ENCODE measurements at regions not wholly inside any gene's neighbourhood (a gene's known extent, or its start where the extent isn't known, plus 50 kb on each side); places are given as distances from the start of the nearest gene placed in this dataset.

DNA sequence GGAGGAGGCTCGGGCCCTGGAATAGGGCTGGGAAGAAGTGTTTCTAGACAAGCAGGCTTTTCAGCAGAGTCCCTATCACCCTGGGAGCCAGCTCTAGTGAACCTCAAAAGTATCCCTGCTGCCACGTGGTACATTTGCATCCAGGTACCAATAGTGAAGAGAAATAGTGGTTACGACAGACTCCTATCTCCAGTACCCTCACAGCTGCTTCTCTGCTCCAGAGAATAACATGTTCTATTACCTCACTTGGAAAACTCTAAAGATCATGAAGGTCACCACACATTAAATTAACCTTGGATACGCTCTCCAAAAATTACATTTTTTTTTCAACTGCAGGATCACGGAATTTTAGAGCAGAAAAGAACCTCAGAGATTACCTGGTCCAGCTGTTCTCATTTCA lies 230.4 kb upstream of the PLD5 start:
- TF ChIP-seq, protein P1, sequence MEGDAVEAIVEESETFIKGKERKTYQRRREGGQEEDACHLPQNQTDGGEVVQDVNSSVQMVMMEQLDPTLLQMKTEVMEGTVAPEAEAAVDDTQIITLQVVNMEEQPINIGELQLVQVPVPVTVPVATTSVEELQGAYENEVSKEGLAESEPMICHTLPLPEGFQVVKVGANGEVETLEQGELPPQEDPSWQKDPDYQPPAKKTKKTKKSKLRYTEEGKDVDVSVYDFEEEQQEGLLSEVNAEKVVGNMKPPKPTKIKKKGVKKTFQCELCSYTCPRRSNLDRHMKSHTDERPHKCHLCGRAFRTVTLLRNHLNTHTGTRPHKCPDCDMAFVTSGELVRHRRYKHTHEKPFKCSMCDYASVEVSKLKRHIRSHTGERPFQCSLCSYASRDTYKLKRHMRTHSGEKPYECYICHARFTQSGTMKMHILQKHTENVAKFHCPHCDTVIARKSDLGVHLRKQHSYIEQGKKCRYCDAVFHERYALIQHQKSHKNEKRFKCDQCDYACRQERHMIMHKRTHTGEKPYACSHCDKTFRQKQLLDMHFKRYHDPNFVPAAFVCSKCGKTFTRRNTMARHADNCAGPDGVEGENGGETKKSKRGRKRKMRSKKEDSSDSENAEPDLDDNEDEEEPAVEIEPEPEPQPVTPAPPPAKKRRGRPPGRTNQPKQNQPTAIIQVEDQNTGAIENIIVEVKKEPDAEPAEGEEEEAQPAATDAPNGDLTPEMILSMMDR (conservative IDR thresholded peaks at IDR 0.05; ENCODE audit: low read length): no peak
- TF ChIP-seq EZH2phosphoT487 (IDR thresholded peaks at IDR 0.05; ENCODE audit: borderline replicate concordance, low read depth, low read length): no peak

Data from OCI-LY7 (cell line).